SU-DHL-6 (cell line): ENCODE measurements at regions not wholly inside any gene's neighbourhood (a gene's known extent, or its start where the extent isn't known, plus 50 kb on each side); places are given as distances from the start of the nearest gene placed in this dataset.
"Not testable (repeated sequence)": the region's sequence is repeated elsewhere in the genome, so short reads cannot be mapped to it uniquely, and the experiment has no call there.

Experiments
- H2AFZ ChIP-seq: fragments of 200-600 bp; sonication (generic); 2 replicates; pipeline ENCODE4 v1.6.1; 2014; ENCODE audit warnings: low read depth, mild to moderate bottlenecking, moderate library complexity, mixed read lengths, antibody characterized with exemption, low read length; ENCODE audit not compliant: severe bottlenecking
- H3F3A ChIP-seq: fragments of 200-600 bp; shearing (Covaris generic); 2 replicates; pipeline ENCODE4 v1.6.0; 2016; ENCODE audit warnings: antibody characterized with exemption, mild to moderate bottlenecking; ENCODE audit not compliant: insufficient read depth
- H3K27ac ChIP-seq: fragments of 200-600 bp; sonication (generic); 2 replicates; pipeline ENCODE4 v1.5.1; 2016; ENCODE audit warnings: low read depth, mild to moderate bottlenecking, low read length, moderate library complexity, mixed read lengths
- H3K27me3 ChIP-seq: fragments of 200-600 bp; sonication (generic), shearing (Covaris generic); 2 replicates; pipeline ENCODE4 v1.6.0; 2014; ENCODE audit warnings: mild to moderate bottlenecking, low read length
- H3K36me3 ChIP-seq: fragments of 200-600 bp; sonication (generic); 2 replicates; pipeline ENCODE4 v1.6.1; 2014; ENCODE audit warnings: mild to moderate bottlenecking, low read length, mixed read lengths
- H3K4me2 ChIP-seq: fragments of 300-600, 200-600 bp; shearing (Covaris generic), sonication (generic); 2 replicates; pipeline ENCODE4 v1.6.0; 2014; ENCODE audit warnings: low read length, low read depth, mild to moderate bottlenecking; ENCODE audit not compliant: poor library complexity, severe bottlenecking
- H3K4me3 ChIP-seq: fragments of 200-600 bp; sonication (generic); 2 replicates; pipeline ENCODE4 v1.5.1; 2014; ENCODE audit warnings: antibody characterized with exemption, low read length, mild to moderate bottlenecking, mixed read lengths; ENCODE audit not compliant: insufficient read depth, poor library complexity, severe bottlenecking
- H3K79me2 ChIP-seq: fragments of 200-600 bp; sonication (generic); 2 replicates; pipeline ENCODE4 v1.6.1; 2014; ENCODE audit warnings: mild to moderate bottlenecking, low read length, moderate library complexity; ENCODE audit not compliant: insufficient read depth
- H3K9ac ChIP-seq: fragments of 200-600 bp; sonication (generic); 2 replicates; pipeline ENCODE4 v1.7.0; 2014; ENCODE audit warnings: mild to moderate bottlenecking, low read length
- H3K9me2 ChIP-seq: fragments of 200-600 bp; sonication (generic); replicated peaks from 2 replicates; pipeline ENCODE4 v1.6.1; 2014; ENCODE audit warnings: low read length; ENCODE audit not compliant: insufficient read depth
- H3K9me3 ChIP-seq: fragments of 200-600 bp; sonication (generic); 2 replicates; pipeline ENCODE4 v1.6.1; 2014; ENCODE audit warnings: low read length, mixed read lengths; ENCODE audit not compliant: insufficient read depth
- H4K20me1 ChIP-seq: fragments of 200-600 bp; sonication (generic); 2 replicates; pipeline ENCODE4 v1.6.1; 2014; ENCODE audit warnings: low read depth, mild to moderate bottlenecking, antibody characterized with exemption, low read length, moderate library complexity, mixed read lengths
- CTCF ChIP-seq: fragments of 200-600 bp; sonication (generic); IDR thresholded peaks from one replicate; pipeline ENCODE4 v1.5.1; 2017; ENCODE audit warnings: antibody characterized with exemption, mild to moderate bottlenecking, low read length, moderate library complexity; ENCODE audit not compliant: insufficient read depth, poor library complexity, severe bottlenecking
- EZH2phosphoT487 ChIP-seq: fragments of 200-600 bp; sonication (generic), shearing (Covaris generic); conservative IDR thresholded peaks from 2 replicates; pipeline ENCODE4 v1.6.1; 2018; ENCODE audit warnings: mild to moderate bottlenecking, antibody characterized with exemption, low read length, moderate library complexity, mixed read lengths

DNA sequence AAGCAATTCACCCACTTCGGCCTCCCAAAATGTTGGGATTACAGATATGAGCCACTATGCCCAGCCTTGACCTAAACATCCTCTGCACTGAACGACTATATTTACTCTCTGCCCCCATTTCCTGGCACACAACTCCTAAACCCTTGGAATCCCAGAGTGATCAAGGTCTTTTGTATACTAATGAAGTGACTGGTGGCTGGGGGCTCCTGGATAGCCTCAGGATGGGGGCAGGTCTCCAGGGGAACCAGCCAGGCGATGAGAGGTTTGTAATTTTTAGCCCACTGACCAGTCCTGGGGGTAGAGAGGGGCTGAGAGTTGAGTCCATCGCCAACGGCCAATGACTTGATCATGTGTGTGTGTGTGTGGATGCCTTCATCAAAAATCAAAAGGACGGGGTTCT, 71.1 kb downstream of the FAM50B start:
- no peak overlapping the region for H3K27ac ChIP-seq
- no peak overlapping the region for H3K4me2 ChIP-seq
- H3K9me2 ChIP-seq, result no peaks in the 10 kb centered on the region
- H3K9ac ChIP-seq, result no peak overlapping the region
- TF ChIP-seq CTCF, result no peak
- TF ChIP-seq EZH2phosphoT487, result no peak
- no peaks in the 10 kb centered on the region for H3K27me3 ChIP-seq
- H3K36me3 ChIP-seq, result no peaks in the 10 kb centered on the region
- H3K9me3 ChIP-seq, result no peaks in the 10 kb centered on the region
- H3K4me3 ChIP-seq, result no peak overlapping the region
- H3K79me2 ChIP-seq, result no peaks in the 10 kb centered on the region
- no peaks in the 10 kb centered on the region for H4K20me1 ChIP-seq
- no peaks in the 10 kb centered on the region for H3F3A ChIP-seq
- H2AFZ ChIP-seq, result no peak overlapping the region

- Histone ChIP-seq H3K79me2 (no peaks in the 10 kb centered on the region), H3K9me2 (no peaks in the 10 kb centered on the region), H3K4me2 (no peak overlapping the region), H2AFZ (no peak overlapping the region), H4K20me1 (no peaks in the 10 kb centered on the region), H3K27me3 (no peaks in the 10 kb centered on the region), H3K4me3 (no peak overlapping the region), H3K36me3 (no peaks in the 10 kb centered on the region), H3K9me3 (no peaks in the 10 kb centered on the region), H3F3A (no peaks in the 10 kb centered on the region), H3K9ac (no peak overlapping the region), H3K27ac (no peak overlapping the region)
- no peak for TF ChIP-seq EZH2phosphoT487
- no peak for TF ChIP-seq CTCF
Measured at GRCh38 chr6:3921663-3922062, 72.5 kb downstream of the FAM50B start.

DNA sequence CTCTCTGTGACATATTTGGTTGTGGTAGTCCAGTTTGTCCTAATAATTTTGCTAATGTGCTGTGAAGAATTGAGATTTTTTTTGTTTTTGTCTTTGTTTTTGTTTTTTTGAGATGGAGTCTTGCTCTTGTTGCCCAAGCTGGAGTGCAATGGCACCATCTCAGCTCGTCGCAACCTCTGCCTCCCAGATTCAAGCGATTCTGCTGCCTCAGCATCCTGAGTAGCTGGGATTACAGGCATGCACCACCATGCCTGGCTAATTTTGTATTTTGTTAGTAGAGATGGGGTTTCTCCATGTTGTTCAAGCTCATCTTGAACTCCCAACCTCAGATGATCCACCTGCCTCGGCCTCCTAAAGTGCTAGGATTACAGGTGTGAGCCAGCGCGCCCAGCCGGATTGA, 73.4 kb downstream of the FAM50B start:
- not testable (repeated sequence) for H3K9me2 ChIP-seq, H3K4me2 ChIP-seq, H3K27ac ChIP-seq, H3K4me3 ChIP-seq, H4K20me1 ChIP-seq, H3F3A ChIP-seq, H3K79me2 ChIP-seq, H3K9ac ChIP-seq, H3K36me3 ChIP-seq, H3K9me3 ChIP-seq, H3K27me3 ChIP-seq, H2AFZ ChIP-seq

GRCh38 chr6:3925223-3926149, 76.3 kb downstream of the FAM50B start:
- not testable (repeated sequence) for H3K79me2 ChIP-seq, H3K4me2 ChIP-seq, H3K9me2 ChIP-seq, H2AFZ ChIP-seq, H3K9me3 ChIP-seq, H3K36me3 ChIP-seq, H3K27ac ChIP-seq, H3F3A ChIP-seq, H3K4me3 ChIP-seq, H4K20me1 ChIP-seq, H3K27me3 ChIP-seq, H3K9ac ChIP-seq
